ENCODE measurements at regions not wholly inside any gene's neighbourhood (a gene's known extent, or its start where the extent isn't known, plus 50 kb on each side); places are given as distances from the start of the nearest gene placed in this dataset.
"Not testable (repeated sequence)": the region's sequence is repeated elsewhere in the genome, so short reads cannot be mapped to it uniquely, and the experiment has no call there.

- TF ChIP-seq ZNF274 (IDR thresholded peaks at IDR 0.05; ENCODE audit: low read depth, low read length); SUZ12 (IDR thresholded peaks at IDR 0.05; ENCODE audit: extremely low read depth, insufficient read depth, insufficient read length): not testable (repeated sequence)
These were observed 76.5 kb upstream of the SLC35F3 start for GRCh38 chr1:233827937-233828336.
